ENCODE measurements at regions not wholly inside any gene's neighbourhood (a gene's known extent, or its start where the extent isn't known, plus 50 kb on each side); places are given as distances from the start of the nearest gene placed in this dataset.
"Not testable (repeated sequence)": the region's sequence is repeated elsewhere in the genome, so short reads cannot be mapped to it uniquely, and the experiment has no call there.

- Histone ChIP-seq H3K4me3 (ENCODE audit: low read length, poor library complexity, severe bottlenecking) (no peak overlapping the region), H3K9me2 (replicated peaks; ENCODE audit: low read depth, low read length) (no peaks in the 10 kb centered on the region), H4K20me1 (ENCODE audit: insufficient read depth, low read length, poor library complexity, severe bottlenecking) (no peaks in the 10 kb centered on the region), H3K9ac (ENCODE audit: low read depth, low read length, poor library complexity, severe bottlenecking) (no peak overlapping the region), H3F3A (ENCODE audit: low read depth) (no peaks in the 10 kb centered on the region), H3K4me2 (ENCODE audit: low read depth, low read length, poor library complexity, severe bottlenecking) (no peak overlapping the region), H3K27me3 (ENCODE audit: insufficient read depth, low read length, poor library complexity, severe bottlenecking) (peaks cover 5% of the 10 kb centered on the region), H3K79me2 (ENCODE audit: insufficient read depth, low read length) (no peaks in the 10 kb centered on the region), H3K36me3 (ENCODE audit: insufficient read depth, low read length) (no peaks in the 10 kb centered on the region), H2AFZ (ENCODE audit: low read length) (no peak overlapping the region), H3K9me3 (ENCODE audit: insufficient read depth, low read depth, low read length) (peaks cover 4% of the 10 kb centered on the region; the same call in 1 of the 2 replicates), H3K4me1 (ENCODE audit: insufficient read depth, low read length, poor library complexity, severe bottlenecking) (no peaks in the 10 kb centered on the region)
- TF ChIP-seq EZH2phosphoT487 (IDR thresholded peaks at IDR 0.05; ENCODE audit: borderline replicate concordance): no peak
- TF ChIP-seq, protein P1, sequence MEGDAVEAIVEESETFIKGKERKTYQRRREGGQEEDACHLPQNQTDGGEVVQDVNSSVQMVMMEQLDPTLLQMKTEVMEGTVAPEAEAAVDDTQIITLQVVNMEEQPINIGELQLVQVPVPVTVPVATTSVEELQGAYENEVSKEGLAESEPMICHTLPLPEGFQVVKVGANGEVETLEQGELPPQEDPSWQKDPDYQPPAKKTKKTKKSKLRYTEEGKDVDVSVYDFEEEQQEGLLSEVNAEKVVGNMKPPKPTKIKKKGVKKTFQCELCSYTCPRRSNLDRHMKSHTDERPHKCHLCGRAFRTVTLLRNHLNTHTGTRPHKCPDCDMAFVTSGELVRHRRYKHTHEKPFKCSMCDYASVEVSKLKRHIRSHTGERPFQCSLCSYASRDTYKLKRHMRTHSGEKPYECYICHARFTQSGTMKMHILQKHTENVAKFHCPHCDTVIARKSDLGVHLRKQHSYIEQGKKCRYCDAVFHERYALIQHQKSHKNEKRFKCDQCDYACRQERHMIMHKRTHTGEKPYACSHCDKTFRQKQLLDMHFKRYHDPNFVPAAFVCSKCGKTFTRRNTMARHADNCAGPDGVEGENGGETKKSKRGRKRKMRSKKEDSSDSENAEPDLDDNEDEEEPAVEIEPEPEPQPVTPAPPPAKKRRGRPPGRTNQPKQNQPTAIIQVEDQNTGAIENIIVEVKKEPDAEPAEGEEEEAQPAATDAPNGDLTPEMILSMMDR (conservative IDR thresholded peaks at IDR 0.05; ENCODE audit: low read length): no peak
These were observed 82.2 kb upstream of the RMP24 start for GRCh38 chr18:35890323-35890722.

DNA sequence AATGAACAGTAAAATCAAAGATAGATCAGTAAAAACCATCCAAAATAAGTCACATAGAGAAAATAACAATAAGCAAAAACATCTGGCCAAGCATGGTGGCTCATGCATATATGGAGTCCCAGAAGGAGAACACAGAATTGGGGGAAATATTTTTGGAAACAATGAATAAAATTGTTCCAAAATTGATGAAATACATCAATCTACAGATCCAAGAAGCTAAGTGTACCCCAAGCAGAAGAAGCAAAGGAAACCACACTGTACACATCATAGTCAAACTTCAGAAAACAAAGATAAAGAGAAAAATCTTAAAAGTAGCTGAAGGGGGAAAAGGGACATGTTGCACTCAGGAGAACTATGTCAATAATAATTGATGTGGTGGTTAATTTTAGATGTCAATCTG lies 80.4 kb upstream of the RMP24 start:
- H3K4me1 ChIP-seq (ENCODE audit: insufficient read depth, low read length, poor library complexity, severe bottlenecking): no peaks in the 10 kb centered on the region
- no peaks in the 10 kb centered on the region for H3K36me3 ChIP-seq (ENCODE audit: insufficient read depth, low read length)
- H3K27me3 ChIP-seq (ENCODE audit: insufficient read depth, low read length, poor library complexity, severe bottlenecking): peaks cover 5% of the 10 kb centered on the region
- H2AFZ ChIP-seq (ENCODE audit: low read length): no peak overlapping the region
- no peak for TF ChIP-seq EZH2phosphoT487 (IDR thresholded peaks at IDR 0.05; ENCODE audit: borderline replicate concordance)
- TF ChIP-seq, protein P1 (conservative IDR thresholded peaks at IDR 0.05; ENCODE audit: low read length): no peak
- no peaks in the 10 kb centered on the region for H3K9me2 ChIP-seq (replicated peaks; ENCODE audit: low read depth, low read length)
- H4K20me1 ChIP-seq (ENCODE audit: insufficient read depth, low read length, poor library complexity, severe bottlenecking): no peaks in the 10 kb centered on the region
- H3K4me2 ChIP-seq (ENCODE audit: low read depth, low read length, poor library complexity, severe bottlenecking): no peak overlapping the region
- no peak overlapping the region for H3K9ac ChIP-seq (ENCODE audit: low read depth, low read length, poor library complexity, severe bottlenecking)
- H3K79me2 ChIP-seq (ENCODE audit: insufficient read depth, low read length): no peaks in the 10 kb centered on the region
- no peaks in the 10 kb centered on the region for H3F3A ChIP-seq (ENCODE audit: low read depth)
- no peak overlapping the region for H3K4me3 ChIP-seq (ENCODE audit: low read length, poor library complexity, severe bottlenecking)
- peaks cover 4% of the 10 kb centered on the region; the same call in 1 of the 2 replicates for H3K9me3 ChIP-seq (ENCODE audit: insufficient read depth, low read depth, low read length)

DNA sequence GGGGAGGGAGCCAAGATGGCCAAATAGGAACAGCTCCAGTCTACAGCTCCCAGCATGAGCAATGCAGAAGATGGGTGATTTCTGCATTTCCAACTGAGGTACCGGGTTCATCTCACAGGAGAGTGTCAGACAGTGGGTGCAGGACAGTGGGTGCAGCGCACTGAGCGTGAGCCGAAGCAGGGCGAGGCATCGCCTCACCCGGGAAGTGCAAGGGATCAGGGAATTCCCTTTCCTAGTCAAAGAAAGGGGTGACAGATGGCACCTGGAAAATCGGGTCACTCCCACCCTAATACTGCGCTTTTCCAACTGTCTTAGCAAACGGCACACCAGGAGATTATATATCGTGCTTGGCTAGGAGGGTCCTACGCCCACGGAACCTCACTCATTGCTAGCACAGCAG lies 75.0 kb upstream of the RMP24 start:
- not testable (repeated sequence) for H3K9ac ChIP-seq (ENCODE audit: low read depth, low read length, poor library complexity, severe bottlenecking); H3K27me3 ChIP-seq (ENCODE audit: insufficient read depth, low read length, poor library complexity, severe bottlenecking); H3K9me2 ChIP-seq (replicated peaks; ENCODE audit: low read depth, low read length); H3K36me3 ChIP-seq (ENCODE audit: insufficient read depth, low read length); H3K4me3 ChIP-seq (ENCODE audit: low read length, poor library complexity, severe bottlenecking); H3K4me2 ChIP-seq (ENCODE audit: low read depth, low read length, poor library complexity, severe bottlenecking); H3K79me2 ChIP-seq (ENCODE audit: insufficient read depth, low read length); H3K4me1 ChIP-seq (ENCODE audit: insufficient read depth, low read length, poor library complexity, severe bottlenecking); H3K9me3 ChIP-seq (ENCODE audit: insufficient read depth, low read depth, low read length); H2AFZ ChIP-seq (ENCODE audit: low read length); H3F3A ChIP-seq (ENCODE audit: low read depth); H4K20me1 ChIP-seq (ENCODE audit: insufficient read depth, low read length, poor library complexity, severe bottlenecking)

DNA sequence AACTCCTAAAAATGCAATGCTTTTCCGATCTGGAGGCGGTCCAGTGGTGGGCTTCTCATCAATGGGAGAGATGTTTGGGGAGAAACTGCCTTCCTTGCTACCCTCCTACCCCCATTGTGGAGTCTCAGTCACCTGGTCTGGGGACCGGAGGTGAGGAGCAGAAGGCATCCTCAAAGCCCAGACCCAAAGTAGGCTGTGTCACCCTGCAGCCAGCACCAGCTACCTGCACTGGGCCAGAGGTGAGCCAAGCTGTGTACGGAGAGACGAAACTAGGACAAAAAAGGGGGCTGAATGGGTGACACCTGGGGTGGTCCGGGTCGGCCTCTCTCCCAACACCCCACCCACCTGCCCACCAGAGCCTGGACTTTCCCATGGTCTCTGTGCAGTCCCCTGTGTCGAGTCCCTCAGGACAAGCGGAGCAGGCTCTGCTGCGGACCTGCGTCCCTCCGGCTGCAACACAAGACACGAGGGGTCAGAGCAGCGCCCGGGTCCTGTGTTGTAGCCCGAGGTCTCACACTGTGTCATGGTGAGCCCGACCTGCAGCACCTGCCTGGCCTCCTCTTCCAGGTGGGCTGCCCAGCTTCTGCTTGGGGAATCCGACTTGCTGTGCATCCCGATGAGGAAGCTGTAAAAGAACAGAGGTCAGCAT lies 68.0 kb upstream of the RMP24 start:
- Histone ChIP-seq H2AFZ (ENCODE audit: low read length) (no peak overlapping the region), H3F3A (ENCODE audit: low read depth) (no peaks in the 10 kb centered on the region)

More for the DNA sequence above, 68.0 kb upstream of the RMP24 start:
- Histone ChIP-seq H4K20me1 (ENCODE audit: insufficient read depth, low read length, poor library complexity, severe bottlenecking) (no peaks in the 10 kb centered on the region), H3K9me2 (replicated peaks; ENCODE audit: low read depth, low read length) (no peaks in the 10 kb centered on the region), H3K9ac (ENCODE audit: low read depth, low read length, poor library complexity, severe bottlenecking) (no peak overlapping the region), H3K4me3 (ENCODE audit: low read length, poor library complexity, severe bottlenecking) (no peak overlapping the region), H3K4me1 (ENCODE audit: insufficient read depth, low read length, poor library complexity, severe bottlenecking) (no peaks in the 10 kb centered on the region), H3K36me3 (ENCODE audit: insufficient read depth, low read length) (no peaks in the 10 kb centered on the region), H3K9me3 (ENCODE audit: insufficient read depth, low read depth, low read length) (no peaks in the 10 kb centered on the region), H3K79me2 (ENCODE audit: insufficient read depth, low read length) (no peaks in the 10 kb centered on the region), H3K4me2 (ENCODE audit: low read depth, low read length, poor library complexity, severe bottlenecking) (no peak overlapping the region), H3K27me3 (ENCODE audit: insufficient read depth, low read length, poor library complexity, severe bottlenecking) (no peaks in the 10 kb centered on the region)
- TF ChIP-seq, protein P1 (conservative IDR thresholded peaks at IDR 0.05; ENCODE audit: low read length): no peak
- TF ChIP-seq EZH2phosphoT487 (IDR thresholded peaks at IDR 0.05; ENCODE audit: borderline replicate concordance): no peak
